Activated CD4-positive, alpha-beta T cell treated with anti-CD3 and anti-CD28 coated beads, Interleukin-2, amount 50 U/mL, for 1 hour (primary cell): ENCODE measurements at regions not wholly inside any gene's neighbourhood (a gene's known extent, or its start where the extent isn't known, plus 50 kb on each side); places are given as distances from the start of the nearest gene placed in this dataset.
"Not testable (repeated sequence)": the region's sequence is repeated elsewhere in the genome, so short reads cannot be mapped to it uniquely, and the experiment has no call there.

Experiments
- DNase-seq: peaks from one replicate; pipeline ENCODE4 v3.0.0-alpha.2; 2020

DNA sequence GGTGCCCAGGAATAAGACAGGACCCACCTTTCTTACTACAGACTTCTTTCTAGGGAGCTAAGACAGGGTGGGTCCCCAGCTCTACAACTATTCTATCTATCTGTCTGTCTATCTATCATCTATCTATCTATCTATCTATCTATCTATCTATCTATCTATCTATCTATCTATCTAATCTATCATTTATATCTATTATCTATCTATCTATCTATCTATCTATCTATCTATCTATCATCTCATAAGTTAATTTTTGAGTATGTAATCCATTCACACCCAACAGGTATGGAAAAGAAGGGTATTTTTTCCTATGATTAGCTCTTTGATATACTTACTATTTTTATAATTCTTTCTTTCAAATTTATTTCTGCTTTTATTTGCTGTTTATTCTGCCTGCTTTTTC is 55.9 kb downstream of the BAMBI start:
- DNase-seq = no peak

DNA sequence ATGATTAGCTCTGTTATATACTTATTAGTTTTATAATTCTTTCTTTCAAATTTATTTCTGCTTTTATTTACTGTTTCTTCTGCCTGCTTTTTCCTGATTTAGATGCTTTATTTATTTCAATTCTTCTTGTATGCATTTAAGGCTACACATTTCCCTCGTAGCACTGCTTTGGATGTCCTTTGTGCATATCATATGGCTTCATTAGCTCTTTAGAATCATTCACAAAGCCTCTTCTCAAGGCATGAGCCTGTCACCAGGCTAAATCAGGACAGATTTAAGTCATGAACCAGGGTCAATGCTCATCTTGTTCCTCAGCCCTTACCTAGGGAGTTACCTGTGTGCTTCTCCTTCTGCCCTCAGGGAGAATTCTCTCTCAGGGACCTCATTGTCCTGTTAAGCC is 56.3 kb downstream of the BAMBI start:
- no peak for DNase-seq

DNA sequence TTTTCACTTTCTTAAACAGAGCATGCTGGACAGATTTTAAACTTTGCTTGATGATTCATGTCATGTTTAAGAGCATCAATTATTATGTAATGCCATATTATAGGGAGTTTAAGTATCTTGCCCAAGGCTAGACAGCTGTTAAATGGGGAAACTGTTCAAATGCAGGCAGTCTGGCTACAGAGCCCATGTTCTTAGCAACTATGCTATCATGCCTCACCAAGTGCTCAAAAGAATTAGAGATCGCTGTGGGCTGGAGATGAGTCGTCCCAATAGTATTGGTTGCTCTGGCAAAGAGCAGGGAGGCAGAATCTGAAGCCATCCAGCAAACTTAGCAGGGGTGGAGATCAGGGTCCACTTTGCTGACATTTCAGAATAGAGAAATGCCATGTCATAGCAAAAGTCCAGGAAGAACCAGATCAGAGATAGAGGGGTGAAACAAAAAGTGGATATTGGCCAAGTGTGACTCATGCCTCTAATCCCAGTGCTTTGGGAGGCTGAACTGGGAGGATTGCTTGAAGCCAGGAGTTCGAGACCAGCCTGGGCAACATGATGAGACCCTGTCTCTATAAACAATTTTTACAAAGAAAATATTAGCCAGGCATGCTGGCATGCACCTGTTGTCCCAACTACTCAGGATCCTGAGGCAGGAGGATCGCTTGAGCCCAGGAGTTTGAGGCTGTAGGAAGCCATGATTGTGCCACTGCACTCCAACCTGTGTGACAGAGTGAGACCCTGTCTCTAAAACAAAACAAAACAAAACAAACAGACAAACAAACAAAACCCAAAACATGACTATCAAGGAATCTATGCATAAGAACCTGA is 57.8 kb downstream of the BAMBI start:
- DNase-seq = no peak

DNA sequence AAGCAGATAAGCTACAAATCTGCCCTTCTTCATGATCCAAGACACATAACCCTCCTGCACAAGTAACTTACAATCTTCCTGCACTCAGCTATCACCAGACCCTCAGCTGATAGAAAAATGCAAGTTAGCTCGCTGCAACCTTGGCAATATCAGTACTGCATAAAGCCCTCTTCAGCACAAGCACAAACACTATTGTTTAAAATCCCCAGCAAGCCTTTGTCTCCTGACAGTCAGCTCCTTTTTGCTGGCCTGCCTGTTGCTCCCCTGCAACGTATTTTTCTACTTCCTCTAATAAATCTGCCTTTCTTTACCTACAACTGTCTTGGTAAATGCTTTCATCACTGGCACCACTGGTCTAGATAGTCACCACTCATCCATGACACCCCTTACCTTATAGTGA is 59.8 kb downstream of the BAMBI start:
- no peak for DNase-seq

DNA sequence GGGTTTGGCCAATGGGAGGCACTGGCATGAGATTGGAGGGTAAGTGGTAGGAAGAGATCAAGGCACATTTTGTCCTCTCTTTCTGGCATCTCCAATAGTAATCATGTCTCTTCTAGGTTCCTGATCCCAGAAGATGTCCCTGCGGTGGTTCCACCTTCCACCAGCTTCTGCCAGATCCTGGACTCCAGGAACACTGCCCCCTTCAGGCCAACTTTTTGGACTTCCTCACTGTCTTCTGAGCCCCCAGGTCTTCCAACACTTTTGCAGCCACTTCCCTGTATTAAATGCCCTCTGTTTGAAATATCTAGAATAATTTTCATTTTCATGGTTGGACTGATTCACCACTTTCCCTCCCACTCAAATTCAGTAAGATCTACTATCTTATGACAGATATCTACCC is 60.9 kb downstream of the BAMBI start:
- no peak for DNase-seq

DNA sequence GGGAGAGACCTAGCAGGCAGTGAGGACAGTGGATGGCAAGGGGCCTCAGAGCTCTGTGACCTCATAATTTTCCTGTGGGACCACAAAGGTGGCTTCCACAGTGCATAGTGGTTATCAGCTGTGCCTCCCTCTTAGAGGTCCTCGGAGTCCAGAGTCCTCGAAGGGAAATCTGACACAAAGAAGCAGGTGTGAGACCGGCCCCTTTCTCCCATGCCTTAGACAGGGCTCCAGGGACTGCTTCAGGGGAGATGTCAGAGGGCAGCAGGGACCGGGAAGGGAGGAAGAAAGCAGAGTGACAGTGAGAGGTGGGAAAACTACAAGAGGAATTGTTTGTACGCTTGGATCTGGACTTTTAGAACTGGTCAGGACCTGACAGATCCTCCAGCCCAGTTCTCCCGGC is 66.3 kb downstream of the BAMBI start:
- DNase-seq = no peak

DNA sequence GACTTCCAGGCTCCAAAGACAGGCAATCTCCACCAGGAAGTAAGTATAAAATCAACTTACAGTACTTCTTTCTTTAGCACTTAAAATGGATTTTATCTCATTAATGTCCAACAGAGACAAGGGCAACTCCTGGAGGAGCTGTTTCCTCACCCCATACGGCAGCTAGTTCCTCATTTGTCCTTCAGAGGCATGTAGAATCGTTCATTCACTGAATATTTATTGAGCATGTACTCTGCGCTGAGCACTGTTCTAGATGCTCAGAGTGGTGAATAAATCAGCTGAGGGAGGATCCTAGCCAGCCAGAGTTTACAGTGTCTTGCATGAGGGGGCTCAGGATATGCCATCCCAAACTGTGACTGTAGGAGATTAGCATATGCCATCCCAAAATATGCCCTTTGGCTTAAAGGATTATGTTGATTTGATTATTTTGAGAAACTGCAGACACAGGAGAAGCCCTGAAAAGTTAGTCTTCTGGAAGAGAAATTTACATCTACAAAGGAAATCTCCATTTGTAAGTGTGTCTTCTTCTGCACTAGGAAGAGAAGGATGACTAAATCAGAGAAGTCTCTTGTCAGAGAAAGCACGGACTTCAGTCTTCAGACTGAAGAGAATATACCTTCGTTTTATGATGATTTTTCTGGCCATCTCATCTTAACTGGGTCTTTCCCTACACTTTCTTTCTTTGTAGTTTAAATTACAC is 66.9 kb downstream of the BAMBI start:
- DNase-seq = no peak

DNA sequence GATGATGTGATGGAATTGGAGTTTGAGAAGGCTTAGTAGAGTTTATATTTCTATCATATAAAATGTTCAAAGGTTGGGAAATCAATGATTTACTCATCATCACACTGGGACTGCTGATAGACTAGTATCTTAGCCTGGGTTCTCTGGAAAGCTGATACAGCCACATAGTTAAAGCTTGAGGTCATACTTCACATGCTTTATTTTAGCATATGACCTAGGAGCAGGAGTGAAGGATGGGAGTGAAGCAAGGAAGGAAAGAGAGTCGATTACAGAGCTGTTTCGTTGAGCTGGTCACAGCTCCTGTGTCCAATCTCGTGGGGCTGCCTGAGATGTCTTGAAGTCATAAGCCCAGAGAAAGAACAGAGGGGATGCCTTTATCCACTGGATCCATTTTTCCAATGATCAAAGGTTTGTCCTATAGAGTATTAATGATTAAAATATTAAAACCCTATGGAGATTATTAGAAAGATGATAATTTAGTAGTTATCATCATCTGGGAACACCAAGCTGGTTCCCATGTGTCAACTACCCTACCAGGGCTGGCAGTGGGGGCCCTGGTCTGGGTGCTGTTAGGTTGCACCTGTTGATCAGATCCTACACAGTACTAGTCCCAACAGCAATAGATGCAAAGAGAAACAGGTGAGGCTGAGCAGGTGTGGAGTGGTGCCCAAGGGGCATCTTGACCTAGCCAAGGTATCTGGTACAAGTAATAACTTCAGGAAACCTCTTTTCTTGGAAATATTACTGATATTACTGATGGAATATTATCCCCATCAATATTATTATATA is 77.8 kb downstream of the BAMBI start:
- no peak for DNase-seq

DNA sequence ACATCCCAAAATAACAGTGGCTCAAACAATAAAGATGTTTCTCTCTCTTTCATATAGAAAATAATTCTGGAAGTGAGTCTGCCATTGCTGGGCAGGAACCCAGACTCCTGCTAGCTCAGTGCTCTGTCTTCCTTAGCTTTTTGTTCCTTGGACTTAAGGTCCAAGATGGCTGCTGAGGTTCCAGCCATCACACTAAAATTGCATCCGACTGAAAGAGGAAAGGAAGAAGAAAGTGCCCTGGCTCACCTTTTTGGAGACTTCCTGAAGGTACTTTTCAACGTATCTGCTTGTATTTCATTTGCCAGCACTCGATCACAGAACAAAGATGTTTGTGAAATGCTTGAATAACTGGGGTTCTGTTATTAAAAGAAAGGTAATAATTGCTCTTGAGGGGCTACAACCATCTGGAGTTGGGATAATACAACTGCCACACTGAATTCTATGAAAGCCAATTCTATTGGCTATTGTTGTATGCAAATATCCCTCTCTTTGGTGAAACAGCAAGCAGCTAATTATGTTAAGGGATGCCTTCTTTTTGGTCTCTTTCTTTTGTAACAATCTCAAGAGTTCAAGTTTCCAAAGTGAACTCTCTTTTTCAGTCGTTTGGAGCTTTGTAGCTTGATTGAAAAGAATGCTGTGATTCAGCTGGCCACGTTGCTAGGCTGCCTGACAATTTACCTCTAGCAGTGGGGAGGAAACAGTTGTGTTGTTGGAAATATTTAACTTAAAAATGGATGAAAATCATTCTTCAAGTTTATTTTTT is 83.9 kb downstream of the BAMBI start:
- no peak for DNase-seq

DNA sequence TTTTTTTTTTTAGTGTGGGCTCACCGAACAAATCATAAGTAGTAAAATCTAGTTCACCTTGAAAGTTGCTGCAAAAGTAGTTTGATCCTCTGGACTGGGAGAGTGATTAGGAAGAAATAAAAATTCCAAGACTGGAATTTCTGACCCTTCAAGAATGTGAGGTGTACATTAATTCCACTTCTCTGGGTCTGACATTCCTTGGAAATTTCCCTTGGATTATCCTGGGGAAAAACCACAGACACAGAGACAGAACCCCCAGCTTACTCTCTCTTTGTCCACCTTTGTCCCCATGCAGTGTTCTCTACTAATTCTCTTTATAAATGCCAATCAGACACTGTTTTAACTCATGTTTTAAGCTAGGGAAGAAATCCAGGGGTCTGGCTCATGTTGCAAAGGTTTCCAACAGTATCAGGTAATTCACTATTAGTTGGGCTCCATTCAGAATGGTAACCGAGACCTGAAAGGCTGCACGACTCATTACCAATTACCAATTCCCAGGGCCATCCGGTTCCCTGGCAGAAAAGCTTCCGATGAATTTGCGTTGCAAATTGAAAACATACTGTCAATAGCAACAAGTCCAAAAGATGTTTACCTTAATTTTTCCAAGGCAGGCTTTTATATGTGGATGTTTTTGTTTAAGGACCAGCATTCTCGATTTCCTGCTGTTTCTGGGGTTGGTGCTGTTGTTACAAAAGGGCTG is 86.3 kb downstream of the BAMBI start:
- DNase-seq = no peak

DNA sequence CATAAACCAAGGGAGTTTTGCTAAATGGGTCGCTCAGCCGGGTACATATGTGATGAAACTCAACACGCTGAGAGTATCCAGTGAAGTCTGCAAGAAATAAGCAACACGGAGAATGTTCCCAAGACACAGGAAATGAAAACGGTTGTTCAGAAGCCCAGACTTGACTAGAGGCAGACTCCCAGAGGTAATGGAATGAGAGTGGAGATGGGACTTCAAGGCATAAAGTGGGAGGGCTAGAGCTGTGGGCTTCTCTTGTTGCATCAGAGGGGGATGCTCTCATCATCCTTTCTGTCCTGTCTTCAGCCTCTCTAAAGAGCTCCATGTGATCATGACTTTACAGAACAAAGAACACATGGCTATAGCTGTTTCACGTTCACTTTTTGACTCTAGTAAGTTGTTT is 88.3 kb downstream of the BAMBI start:
- no peak for DNase-seq

DNA sequence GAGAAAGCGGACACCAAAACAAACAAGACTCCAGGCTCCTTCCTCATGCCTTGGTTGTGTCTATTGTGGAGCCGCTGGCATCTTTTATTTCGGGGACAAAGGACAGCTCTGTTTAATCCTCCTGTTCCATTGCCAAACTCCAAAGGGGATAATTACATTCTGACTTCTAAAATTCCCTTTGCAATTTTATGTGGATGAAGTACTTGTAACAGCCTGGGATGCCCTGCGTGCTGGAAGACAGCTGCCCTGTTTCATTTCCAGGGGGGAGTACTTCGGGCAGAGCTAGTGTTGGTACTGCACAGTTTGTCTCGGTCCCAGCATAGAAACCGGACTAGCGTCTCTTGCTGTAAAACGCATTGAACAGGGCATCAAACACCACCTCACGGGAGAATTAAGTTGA is 90.9 kb downstream of the BAMBI start:
- no peak for DNase-seq

DNA sequence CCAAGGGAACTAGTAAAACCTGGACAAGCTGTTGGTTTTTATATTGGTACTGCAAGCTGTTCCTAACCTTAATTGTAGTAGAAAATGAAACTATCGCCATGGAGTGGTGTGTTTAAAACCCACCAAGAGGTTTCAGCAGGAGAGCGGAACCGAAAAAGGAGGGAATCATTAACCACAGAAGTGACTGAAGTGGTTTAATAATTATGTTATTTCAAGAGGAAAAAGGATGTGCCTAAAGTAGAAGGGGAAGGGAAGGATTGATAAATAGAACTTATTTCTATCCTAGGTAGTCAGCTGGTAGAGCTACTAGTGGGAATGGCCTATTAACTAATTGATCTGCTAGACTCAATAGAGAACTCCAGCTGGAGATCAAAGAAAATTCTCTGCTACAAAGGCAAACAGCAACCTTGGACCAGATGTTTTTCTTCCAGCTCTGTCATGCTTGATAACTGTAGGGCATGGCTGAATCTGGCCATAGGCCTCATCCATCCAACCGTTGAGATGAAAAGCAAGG is 91.8 kb downstream of the BAMBI start:
- no peak for DNase-seq

DNA sequence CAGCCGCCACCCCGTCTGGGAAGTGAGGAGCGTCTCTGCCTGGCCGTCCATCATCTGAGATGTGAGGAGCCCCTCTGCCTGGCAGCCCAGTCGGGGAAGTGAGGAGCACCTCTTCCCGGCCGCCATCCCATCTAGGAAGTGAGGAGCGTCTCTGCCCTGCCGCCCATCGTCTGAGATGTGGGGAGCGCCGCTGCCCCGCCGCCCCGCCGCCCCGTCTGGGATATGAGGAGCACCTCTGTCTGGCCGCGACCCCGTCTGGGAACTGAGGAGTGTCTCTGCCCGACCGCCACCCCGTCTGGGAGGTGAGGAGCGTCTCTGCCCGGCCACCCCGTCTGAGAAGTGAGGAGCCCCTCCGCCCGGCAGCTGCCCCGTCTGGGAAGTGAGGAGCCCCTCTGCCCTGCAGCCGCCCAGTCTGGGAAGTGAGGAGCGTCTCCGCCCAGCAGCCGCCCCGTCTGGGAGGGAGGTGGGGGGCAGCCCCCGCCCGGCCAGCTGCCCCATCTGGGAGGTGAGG is 94.3 kb downstream of the BAMBI start:
- DNase-seq = not testable (repeated sequence)

DNA sequence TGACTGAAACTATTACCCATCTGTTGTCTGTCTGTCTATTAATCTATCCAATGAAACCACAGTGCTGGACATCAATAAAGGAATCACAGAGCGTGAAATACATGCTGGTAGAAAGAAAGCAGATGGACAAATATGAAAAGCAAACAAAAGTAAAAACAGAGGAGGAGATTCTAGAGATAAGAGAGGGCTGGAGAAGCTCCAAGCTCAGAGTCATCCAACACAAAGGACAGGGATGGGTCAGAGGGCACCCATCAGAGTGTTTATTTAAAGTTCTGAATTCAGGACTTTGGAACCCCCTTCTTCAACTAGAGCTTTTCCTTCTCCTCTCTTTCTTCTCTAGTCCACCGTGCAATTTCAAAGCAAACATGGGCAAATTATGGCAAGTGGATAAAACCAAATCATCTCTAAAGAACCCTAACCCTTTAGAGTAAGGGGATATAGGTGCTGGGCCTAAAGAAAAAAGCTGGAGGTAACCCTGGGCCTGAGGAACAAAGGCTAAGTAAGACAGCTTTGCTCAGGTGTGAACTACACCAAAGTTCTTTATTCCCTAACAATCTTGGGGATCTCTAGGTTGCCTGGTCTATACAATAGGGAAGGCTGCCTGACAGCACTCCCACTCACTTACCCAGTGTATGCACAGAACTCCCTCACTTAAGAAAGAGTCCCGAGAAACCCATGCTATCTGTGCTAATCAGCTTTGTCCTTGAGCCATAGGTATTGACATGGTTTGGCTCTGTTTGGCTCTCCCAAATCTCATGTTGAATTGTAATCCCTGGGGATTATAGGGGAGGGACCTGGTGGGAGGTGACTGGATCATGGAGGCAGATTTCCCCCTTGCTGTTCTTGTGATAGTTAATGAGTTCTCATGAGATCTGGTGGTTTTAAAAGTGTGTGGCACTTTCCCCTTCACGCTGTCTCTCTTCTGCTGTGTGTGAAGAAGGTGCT is 97.0 kb downstream of the BAMBI start:
- DNase-seq = no peak

DNA sequence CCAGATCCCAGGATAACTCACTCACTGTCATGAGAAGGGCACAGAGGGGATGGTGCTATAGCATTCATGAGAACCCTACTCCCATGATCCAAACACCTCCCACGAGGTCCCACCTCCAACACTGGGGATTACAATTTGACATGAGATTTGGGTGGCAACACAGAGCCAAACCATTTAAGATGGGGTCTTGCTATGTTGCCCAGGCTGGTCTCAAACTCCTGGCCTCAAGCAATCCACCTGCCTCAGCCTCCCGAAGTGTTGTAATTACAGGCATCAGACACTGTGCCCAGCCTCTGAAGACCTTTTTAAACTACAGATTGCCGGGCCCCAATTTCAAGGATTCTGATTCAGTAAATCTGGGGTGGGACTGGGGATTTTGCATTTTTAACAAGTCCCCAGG is 98.5 kb downstream of the BAMBI start:
- DNase-seq = no peak

DNA sequence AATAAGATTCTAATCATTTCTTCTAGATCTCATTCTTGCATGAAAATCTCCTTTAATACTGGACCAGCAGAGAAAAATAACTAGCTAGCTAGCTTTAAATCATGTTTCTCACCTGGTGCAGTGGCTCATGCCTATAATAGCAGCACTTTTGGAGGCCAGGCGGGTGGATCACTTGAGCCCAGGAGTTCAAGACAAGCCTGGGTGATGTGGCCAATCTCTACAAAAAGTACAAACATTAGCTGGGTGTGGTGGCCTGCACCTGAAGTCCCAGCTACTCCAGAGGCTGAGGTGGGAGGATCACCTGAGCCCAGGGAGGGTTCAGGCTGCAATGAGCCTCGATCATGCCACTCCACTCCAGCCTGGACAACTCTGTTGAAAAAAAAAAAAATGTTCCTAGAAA is 99.2 kb downstream of the BAMBI start:
- DNase-seq = no peak

DNA sequence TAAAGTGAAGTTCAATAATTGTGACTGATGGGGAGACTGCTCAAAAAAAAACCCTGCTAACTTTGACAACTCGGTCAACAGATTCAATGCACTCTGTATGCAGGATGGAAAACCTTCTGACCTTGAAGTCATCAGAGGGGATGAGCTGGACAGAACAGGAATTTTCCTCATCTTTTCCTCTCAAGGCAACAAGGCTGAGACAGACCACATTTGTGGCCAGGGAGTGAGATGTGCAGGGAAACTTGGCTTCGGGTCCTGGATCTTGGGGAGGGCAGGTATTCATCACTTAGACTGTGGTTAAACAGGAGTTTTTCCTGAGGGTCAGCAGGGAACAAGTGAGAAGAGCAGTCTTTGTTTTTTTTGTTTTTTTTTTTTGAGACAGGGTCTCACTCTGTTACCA is 100.6 kb downstream of the BAMBI start:
- DNase-seq = no peak

DNA sequence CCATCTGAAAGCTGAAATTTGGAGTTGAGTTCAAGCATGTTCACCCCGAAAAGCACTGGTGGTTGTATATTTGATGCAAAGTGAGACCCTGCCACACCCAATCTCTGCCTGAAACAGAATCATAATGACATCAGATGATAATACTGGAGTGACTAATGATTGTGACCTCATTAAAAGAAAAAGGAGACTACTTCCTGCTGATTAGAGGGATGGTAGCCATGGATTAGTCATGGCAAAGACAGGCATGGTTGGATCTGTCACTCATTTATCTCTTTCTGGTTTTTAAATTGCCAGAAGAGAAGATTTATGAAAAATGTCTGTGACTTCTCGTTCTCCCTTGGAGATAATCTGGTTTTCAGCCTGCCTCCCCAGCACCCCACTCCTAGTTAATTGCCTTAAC is 101.2 kb downstream of the BAMBI start:
- no peak for DNase-seq

DNA sequence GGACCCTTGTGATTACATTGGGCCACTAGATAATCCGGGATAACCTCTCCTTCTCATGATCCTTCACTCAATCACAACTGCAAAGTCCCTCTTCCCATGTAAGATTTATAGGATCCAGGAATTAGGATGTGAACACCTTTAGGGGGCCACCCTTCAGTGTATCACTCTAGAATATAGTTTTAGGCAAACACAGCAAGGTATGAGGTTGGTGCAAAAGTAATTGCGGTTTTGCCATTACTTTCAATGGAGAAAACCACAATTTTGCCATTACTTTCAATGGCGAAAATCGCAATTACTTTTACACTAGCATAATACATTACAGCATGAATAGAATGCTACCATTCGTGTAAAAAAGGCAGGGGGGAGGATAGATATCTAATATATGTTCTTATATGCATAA is 104.0 kb downstream of the BAMBI start:
- no peak for DNase-seq

DNA sequence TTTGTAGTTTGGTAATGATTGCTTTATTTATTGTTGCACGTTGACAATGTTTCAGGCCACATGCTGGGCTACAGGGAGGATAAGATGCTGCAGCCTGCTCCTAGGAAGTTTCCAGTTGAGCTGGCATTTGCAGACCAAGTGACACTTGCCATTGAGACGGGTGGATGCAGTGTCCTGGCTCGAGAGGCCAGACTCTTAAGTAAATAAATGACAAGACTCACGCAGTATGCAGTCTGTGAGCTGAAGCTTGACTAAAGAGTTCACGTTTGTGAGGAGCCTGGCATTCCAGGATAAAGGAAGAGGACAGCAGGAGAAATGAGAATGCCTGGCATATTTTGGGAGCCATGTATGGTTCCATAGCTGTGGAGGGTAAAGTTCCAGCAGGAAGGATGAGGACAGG is 105.8 kb downstream of the BAMBI start:
- DNase-seq = no peak
